MM.1S (cell line): ENCODE measurements at regions not wholly inside any gene's neighbourhood (a gene's known extent, or its start where the extent isn't known, plus 50 kb on each side); places are given as distances from the start of the nearest gene placed in this dataset.

Experiments used
- CTCF ChIP-seq: fragments of 300-600 bp; sonication (generic); IDR thresholded peaks from 2 replicates; pipeline ENCODE4 v1.5.1; 2016; ENCODE audit warnings: antibody characterized with exemption, low read length, mixed read lengths
- EZH2 ChIP-seq: fragments of 300-600 bp; sonication (generic); optimal IDR thresholded peaks from 2 replicates; pipeline ENCODE3; 2017; ENCODE audit warnings: low read depth, mild to moderate bottlenecking, antibody characterized with exemption, low read length, mixed read lengths
- EZH2phosphoT487 ChIP-seq: fragments of 300-600 bp; sonication (generic); IDR thresholded peaks from 2 replicates; pipeline ENCODE4 v1.6.1; 2018; ENCODE audit warnings: antibody characterized with exemption, low read length

- TF ChIP-seq CTCF (no peak), EZH2phosphoT487 (no peak), EZH2 (no peak)
These were observed 165.1 kb upstream of the TNRC6C start for GRCh38 chr17:77793146-77793970.
